ENCODE measurements at regions not wholly inside any gene's neighbourhood (a gene's known extent, or its start where the extent isn't known, plus 50 kb on each side); places are given as distances from the start of the nearest gene placed in this dataset.
"Not testable (repeated sequence)": the region's sequence is repeated elsewhere in the genome, so short reads cannot be mapped to it uniquely, and the experiment has no call there.

DNA sequence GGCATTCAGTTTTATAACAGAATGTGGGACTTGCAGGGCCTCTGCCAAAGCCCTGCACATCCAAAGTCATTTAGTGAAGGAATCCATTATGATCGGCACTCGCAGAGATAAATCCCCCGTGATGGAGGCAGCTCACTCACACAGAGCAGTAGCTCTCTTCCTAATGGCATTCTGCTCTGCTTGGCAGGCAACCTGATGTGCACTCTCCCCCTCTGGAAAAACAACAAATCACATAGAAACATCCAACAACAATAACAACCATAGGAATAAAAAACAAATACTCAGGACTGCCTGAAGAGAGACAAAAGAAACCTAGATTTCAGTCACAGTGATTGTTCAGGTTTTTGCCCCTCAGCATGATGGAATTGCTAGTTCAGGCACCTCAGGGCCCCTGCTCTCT, 59.7 kb downstream of the NAA11 start:
- no peak for DNase-seq

DNA sequence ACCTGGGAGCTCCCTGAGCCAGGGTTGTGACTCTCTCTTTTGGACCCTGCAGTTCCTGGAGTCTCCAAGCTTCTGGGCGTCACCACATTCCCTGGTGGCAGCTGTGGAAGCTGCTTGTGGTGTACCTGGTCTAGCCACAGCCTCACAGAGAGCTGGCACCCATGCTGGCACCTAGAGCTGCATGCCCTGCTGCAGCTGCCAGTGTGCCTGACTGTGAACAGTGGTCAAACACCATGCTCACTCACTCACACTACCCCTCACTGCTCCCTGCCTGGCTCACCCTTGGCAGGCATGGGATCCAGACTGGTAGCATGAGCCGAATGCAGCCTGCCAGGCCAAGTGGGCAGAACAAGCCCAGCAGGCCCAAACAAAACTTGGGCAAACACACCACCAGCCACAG, 66.6 kb downstream of the NAA11 start:
- no peak for DNase-seq

GRCh38 chr4:79258614-79259176, 67.2 kb downstream of the NAA11 start:
- no peak for DNase-seq

DNA sequence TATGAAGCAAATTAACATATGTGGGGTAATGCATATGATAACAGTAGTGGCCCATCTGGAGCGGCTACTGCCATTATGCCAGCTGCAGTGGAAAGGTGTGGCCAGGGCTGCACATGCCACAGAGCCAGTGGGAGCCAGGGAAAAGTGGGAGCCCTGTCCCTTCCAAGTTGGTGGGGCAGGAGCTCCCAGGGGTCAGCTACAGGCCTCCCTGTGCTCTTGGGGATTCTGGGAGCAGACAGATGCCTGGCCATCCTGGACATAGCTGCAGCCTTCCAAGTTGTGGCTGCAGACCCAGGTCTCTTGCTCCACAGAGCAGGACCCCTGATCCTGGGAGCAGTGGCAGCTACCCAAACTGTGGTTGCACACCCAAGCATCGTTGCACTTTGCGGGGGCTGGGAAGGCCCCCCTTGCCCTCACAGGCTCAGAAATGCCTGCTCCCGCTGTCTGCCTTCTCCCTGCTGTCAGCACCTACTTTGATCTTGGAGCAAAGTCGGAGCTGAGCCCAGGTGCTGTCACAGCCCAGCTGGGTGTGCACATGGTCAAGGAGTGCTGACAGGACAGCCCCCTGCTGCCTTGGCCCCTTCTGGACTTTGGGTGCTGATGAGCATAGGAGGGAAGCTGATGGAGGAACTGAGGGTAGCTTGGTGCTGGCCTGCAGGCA, 67.8 kb downstream of the NAA11 start:
- no peak for DNase-seq

DNA sequence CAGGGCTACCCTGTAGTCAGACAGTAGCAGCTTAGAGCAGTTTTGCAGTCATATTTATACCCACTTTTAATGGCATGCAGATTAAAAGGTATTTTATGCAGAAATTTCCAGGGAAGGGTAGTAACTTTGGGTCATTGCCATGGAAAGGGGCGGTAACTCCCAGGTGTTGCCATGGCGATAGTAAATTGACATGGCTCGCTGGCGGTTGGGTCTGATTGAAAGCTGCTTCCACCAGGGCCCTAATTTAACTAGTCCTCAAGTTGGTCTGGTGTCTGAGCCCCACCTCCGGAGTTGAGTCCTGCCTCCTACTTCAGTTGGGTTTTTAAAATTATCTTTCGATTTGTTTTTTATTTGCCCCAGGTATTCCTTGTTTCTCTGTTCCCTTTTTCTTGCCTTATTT, 70.1 kb downstream of the NAA11 start:
- no peak for DNase-seq

GRCh38 chr4:79253924-79254323, 71.9 kb downstream of the NAA11 start:
- DNase-seq, result no peak

- DNase-seq, result no peak
These were observed 72.7 kb downstream of the NAA11 start for GRCh38 chr4:79253168-79253567.

DNA sequence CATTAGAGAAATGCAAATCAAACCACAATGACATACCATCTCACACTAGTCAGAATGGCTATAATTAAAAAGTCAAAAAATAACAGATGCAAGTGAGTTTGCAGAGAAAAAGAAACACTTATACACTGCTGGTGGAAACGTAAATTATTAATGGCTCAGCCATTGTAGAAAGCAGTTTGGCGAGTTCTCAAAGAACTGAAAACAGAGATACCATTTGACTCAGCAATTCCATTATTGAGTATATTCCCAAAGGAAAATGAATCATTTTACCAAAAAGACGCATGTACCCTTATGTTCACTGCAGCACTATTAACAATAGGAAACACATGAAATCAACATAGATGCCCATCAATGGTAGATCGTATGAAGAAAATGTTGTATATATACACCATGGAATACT, 75.0 kb downstream of the NAA11 start:
- no peak for DNase-seq

DNA sequence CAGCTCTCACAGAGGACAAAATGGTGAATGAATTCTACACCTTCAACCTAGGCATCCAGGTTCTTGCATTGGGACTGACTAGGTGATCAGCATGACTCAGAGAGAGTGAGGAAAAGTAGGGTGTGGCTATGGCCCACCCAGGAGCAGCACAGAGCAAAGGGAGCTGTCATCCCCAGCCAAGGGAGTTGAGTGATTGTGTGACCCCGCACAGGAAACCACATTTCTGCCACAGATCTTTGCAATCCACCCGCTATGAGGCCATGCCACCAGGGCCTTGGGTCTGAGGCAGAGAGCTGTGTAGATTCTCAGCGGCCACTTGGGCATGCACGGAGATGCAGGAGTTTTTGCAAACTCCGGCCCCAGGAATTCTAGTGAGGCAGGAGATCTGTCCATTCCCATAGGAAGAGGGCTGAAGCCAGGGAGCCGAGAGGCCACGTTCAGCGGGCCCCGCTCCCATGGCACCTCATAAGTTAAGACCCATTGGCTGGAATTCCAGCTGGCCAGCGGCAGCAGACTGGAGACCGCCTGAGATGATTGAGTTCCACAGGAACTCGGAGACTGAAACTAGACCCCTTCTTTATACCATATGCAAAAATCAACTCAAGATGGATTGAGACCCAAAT, 75.9 kb downstream of the NAA11 start:
- DNase-seq, result no peak

DNA sequence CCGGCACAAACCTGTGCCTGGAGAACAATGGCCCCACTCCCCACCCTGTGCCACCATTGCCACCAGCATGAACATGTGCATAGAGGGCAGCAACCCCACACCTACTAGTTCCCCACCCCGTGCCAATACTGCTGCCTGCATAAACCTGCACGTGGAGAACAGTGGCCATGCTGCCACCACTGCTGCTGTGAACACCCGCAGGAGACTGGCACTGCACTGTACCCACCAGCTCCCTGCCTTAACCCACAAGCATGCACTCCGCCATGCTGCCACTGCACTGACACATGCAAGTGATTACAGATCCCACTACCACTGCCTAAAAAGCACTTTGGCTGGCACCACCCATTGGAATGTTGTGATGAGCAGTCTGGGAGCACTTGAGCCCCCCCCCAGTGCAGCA, 77.3 kb downstream of the NAA11 start:
- DNase-seq, result no peak

GRCh38 chr4:79247695-79248394, 78.0 kb downstream of the NAA11 start:
- DNase-seq, result no peak

GRCh38 chr4:79245200-79245940, 80.5 kb downstream of the NAA11 start:
- DNase-seq, result not testable (repeated sequence)

- peak; percentile 80 for DNase-seq
These were observed 84.0 kb downstream of the NAA11 start for GRCh38 chr4:79241846-79242245.

GRCh38 chr4:79237851-79238250, 88.0 kb downstream of the NAA11 start:
- no peak for DNase-seq

GRCh38 chr4:79236785-79237184, 89.1 kb downstream of the NAA11 start:
- DNase-seq, result no peak

DNA sequence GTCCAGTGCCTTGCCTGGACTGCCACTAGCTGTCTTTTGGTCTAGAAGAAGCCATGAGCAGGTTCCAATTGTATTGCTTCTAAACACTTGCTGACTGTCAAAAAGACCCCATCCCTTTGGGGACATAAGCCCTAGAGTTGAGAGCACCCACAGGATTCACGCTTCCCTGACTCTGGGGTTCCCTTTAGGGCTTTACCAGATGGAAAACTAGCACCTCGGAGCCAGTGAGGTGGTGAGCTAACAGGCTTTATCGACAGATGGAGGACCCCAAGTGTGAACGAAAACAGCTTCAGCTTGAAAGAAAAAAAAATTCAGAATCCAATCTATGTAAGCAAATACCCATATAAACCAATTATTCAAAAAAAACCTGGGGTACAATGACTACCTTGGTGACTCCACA, 90.8 kb downstream of the NAA11 start:
- no peak for DNase-seq

- DNase-seq, result no peak
These were observed 92.0 kb downstream of the NAA11 start for GRCh38 chr4:79233820-79234219.

DNA sequence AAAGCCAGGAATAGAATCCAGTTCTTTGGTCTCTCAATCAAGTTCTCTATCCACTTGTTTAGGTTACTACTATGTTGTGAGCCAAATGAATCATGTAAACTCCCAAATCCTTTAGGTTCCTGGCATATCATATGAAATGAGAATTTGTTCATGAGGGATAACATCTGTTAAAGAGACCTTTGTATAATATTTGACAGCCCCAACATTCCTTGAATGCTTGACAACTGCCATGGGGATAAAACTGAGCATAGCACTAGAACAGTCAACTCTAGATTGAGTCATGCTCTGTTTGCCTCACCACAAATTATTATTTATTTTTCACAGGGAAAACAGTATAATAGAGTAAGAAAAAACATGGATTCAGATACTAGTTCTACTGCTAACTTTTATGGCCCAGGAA, 93.3 kb downstream of the NAA11 start:
- no peak for DNase-seq

GRCh38 chr4:79227860-79228259, 98.0 kb downstream of the NAA11 start:
- no peak for DNase-seq

GRCh38 chr4:79225360-79225759, 100.5 kb downstream of the NAA11 start:
- DNase-seq, result no peak

GRCh38 chr4:79224777-79225104, 101.1 kb downstream of the NAA11 start:
- no peak for DNase-seq

- no peak for DNase-seq
These were observed 101.7 kb downstream of the NAA11 start for GRCh38 chr4:79223993-79224776.

DNA sequence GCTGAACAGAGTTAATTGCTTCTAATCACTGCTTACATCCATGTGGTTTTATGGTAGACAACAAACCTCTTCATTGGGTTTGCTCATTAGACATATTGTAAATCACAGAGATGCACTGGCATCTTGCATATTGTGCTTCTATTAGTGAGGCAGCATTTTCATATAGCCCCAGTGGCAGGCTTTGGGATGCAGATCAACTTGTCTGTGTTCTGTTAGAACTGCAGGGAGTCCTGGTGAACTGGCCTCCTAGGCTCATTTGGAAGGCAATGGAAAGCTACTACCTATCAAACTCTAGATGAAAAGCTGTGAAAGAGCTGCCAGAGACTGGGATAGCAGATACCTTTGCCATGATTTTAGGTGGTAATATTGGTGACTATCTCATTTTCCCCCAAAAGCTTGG, 108.8 kb downstream of the NAA11 start:
- no peak for DNase-seq

Measured in NCI-H187 treated with DMSO at 0.1 percent for 48 hours (cell line).